22Rv1 (cell line): ENCODE measurements at regions not wholly inside any gene's neighbourhood (a gene's known extent, or its start where the extent isn't known, plus 50 kb on each side); places are given as distances from the start of the nearest gene placed in this dataset.

Experiments used
- ZFX ChIP-seq: fragments of 450-650 bp; IDR thresholded peaks from 2 replicates; pipeline ENCODE4 v1.6.1; 2017; ENCODE audit warnings: antibody characterized with exemption, borderline replicate concordance
- TF ChIP-seq, protein P1 (sequence below): fragments of 450-650 bp; IDR thresholded peaks from 2 replicates; pipeline ENCODE4 v1.5.1; 2017; ENCODE audit warnings: mild to moderate bottlenecking

DNA sequence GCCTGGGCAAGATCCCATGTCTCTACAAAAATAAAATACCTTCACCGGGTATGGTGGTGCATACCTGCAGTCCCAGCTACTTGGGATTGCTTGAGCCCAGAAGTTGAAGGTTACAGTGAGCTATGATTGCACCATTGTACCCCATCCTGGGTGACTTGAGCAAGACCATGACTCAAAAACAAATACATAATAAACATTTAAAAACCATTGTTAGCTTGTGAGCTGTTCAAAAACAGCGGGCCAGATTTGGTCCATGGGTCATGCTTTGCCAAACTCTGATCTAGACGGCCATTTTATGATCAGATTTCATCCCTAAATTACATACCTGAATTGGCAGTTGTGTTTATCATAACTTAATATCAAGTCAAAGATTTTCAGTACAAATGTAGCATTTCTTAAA, 76.0 kb upstream of the GPM6B start:
- TF ChIP-seq, protein P1, sequence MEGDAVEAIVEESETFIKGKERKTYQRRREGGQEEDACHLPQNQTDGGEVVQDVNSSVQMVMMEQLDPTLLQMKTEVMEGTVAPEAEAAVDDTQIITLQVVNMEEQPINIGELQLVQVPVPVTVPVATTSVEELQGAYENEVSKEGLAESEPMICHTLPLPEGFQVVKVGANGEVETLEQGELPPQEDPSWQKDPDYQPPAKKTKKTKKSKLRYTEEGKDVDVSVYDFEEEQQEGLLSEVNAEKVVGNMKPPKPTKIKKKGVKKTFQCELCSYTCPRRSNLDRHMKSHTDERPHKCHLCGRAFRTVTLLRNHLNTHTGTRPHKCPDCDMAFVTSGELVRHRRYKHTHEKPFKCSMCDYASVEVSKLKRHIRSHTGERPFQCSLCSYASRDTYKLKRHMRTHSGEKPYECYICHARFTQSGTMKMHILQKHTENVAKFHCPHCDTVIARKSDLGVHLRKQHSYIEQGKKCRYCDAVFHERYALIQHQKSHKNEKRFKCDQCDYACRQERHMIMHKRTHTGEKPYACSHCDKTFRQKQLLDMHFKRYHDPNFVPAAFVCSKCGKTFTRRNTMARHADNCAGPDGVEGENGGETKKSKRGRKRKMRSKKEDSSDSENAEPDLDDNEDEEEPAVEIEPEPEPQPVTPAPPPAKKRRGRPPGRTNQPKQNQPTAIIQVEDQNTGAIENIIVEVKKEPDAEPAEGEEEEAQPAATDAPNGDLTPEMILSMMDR, result no peak
- TF ChIP-seq ZFX, result no peak
